Embryonic facial prominence (tissue), 1 donor: ENCODE measurements at regions not wholly inside any gene's neighbourhood (a gene's known extent, or its start where the extent isn't known, plus 50 kb on each side); places are given as distances from the start of the nearest gene placed in this dataset.
A peak's percentile ranks its signal among the peaks of the same experiment; 100 is the strongest.

Experiments used
- DNase-seq: peaks from one replicate; pipeline ENCODE4 v3.0.0-alpha.2; 2016; ENCODE audit errors: extremely low spot score

DNA sequence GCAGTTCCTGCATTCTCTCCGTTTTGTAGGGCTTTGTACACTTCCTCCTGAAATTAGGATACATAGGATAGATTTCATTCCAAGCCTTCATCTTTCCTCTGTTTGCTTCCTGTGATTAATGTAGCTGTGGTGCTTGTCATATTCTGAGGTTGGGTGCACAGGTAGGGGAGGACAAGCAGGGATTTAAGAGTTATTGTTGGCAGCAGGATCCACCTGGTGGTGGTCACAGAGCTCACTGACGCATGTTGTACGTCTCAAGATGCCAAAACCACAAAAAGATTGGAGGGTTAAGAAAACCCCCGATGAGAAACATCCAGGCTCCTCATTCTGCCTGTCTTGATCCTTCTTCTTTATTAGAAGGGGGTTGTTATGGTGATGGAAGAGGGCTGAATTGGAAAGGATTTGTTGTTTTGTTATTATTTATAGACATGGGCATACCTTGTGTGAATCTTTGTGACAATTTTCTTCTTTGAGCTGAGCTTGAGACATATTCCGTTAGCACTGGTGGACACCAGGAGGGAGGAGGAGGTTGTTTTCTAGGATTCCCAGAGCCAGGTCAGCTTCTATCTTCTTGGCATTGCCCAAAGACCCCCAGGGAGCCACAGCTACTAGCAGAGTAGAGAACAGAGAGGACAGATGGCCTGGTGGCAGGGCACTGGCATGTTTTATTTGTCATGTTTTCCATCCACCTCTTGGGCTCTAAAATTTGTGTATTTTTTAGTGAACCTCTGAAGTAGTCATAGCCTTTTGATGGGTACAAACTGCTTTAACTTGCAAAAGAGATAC lies 57.7 kb upstream of the LARS2 start:
- DNase-seq: no peak

DNA sequence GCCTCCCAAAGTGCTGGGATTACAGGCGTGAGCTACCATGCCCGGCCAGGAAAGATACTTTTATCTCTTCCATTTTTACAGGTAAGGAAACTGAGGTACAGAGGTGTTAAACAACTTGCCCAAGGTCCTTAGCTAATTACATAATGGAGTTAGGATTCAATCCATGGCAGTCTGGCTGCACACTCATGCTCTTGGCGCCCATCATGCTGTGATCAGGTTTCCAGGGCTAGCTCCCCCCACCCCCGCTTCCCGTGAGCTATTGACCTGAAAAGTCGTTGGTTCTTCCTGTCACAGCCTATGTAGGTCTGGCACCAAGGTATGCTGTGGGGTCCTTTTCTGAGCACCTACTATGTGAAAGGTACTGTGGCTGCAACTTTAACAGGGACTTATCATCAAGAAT lies 55.9 kb upstream of the LARS2 start:
- DNase-seq: no peak

DNA sequence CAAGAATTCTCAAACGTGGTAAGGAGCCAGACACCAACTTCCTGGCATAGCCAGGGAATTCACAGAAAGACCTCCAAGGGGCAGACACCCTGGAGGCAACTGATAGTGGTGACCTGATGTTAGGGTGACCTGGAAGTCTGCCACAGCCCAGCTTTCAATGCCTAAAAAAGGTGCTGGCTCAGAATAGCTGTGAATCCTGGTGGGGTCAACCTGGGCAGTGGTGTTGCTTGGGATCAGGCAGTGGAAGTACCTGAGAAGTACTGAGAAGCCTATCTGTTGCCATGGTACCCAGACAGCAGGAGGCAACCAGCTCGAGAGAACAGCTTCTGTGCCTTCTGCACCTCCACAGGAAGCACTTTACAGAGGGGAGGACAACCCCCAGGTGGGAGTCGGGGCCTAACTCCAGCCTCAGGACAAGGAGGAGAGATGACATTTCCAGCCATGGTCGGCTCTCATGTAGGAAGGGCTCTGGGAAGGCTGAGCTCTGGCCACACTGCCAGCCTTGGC lies 55.4 kb upstream of the LARS2 start:
- no peak for DNase-seq

DNA sequence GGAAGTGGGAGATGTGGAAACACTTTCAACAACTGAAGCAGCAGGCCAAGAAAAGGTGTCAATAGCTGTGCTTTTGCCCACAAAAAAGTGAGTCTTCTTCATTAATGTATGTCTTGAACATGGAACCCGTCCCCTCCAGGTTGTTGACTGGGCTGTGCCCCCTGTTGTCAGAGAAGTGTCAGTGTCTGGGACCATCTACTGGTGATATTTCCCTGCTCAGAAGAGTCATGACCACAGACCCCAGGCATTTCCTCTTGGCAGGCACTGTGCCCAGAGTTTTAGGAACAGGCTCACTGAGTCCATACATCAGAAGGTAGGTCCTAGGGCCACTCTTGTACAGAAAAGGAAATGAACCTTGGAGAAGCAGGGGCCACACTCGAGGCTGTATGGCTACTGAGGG lies 54.8 kb upstream of the LARS2 start:
- no peak for DNase-seq

DNA sequence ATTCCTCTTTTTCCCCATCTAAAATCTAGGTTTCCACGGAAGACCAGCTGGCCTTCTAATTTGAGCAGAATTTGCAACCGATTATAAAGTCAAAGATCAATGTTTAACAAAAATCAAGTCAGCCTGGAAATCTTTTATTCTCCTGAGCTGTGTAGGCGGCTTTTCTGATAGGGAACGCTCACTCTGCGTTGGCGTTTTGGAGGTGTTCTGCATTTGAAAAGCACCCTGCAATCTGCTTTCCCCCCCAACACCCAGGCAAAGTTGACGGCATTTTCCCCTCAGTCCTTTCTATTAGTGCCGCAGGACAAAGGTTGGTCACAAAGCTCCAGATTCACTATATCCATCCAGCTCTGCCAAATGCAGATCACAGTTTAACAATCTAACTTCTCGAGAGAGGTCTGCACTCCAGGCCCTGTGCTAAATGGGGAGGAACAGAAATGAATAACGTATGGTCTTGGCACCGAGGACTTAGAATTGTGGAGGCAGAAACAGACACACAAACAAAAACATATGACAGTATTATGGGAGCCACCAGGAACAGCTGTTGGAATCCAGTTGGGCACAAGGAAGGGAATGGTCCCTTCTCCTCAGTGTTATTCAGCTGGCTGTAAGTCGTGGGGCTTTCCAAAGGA lies 50.4 kb upstream of the LARS2 start:
- DNase-seq: peak; percentile 58
